ENCODE measurements at regions not wholly inside any gene's neighbourhood (a gene's known extent, or its start where the extent isn't known, plus 50 kb on each side); places are given as distances from the start of the nearest gene placed in this dataset.

- Histone ChIP-seq H3K27ac (no peak overlapping the region), H3K4me1 (no peaks in the 10 kb centered on the region), H3K4me3 (no peak overlapping the region), H3K9me3 (no peaks in the 10 kb centered on the region), H3K36me3 (replicated peaks in 1 of 2; ENCODE audit: insufficient read depth in 1 of 2, low read depth in 2 of 2) (no peaks in the 10 kb centered on the region), H3K27me3 (no peaks in the 10 kb centered on the region)
- DNase-seq (no peak), ATAC-seq (no peak)
- intact Hi-C loops (cut with DNase I), result no loop called here
- WGBS, 2 donors, result 66% methylated on average over 7 of the region's 7 CpGs
- TF ChIP-seq, protein P1, sequence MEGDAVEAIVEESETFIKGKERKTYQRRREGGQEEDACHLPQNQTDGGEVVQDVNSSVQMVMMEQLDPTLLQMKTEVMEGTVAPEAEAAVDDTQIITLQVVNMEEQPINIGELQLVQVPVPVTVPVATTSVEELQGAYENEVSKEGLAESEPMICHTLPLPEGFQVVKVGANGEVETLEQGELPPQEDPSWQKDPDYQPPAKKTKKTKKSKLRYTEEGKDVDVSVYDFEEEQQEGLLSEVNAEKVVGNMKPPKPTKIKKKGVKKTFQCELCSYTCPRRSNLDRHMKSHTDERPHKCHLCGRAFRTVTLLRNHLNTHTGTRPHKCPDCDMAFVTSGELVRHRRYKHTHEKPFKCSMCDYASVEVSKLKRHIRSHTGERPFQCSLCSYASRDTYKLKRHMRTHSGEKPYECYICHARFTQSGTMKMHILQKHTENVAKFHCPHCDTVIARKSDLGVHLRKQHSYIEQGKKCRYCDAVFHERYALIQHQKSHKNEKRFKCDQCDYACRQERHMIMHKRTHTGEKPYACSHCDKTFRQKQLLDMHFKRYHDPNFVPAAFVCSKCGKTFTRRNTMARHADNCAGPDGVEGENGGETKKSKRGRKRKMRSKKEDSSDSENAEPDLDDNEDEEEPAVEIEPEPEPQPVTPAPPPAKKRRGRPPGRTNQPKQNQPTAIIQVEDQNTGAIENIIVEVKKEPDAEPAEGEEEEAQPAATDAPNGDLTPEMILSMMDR (IDR thresholded peaks at IDR 0.05), result no peak
- no peak for TF ChIP-seq POLR2A (IDR thresholded peaks at IDR 0.05)
Measured at GRCh38 chr5:2611659-2612058, 139.8 kb downstream of the IRX2 start.

DNA sequence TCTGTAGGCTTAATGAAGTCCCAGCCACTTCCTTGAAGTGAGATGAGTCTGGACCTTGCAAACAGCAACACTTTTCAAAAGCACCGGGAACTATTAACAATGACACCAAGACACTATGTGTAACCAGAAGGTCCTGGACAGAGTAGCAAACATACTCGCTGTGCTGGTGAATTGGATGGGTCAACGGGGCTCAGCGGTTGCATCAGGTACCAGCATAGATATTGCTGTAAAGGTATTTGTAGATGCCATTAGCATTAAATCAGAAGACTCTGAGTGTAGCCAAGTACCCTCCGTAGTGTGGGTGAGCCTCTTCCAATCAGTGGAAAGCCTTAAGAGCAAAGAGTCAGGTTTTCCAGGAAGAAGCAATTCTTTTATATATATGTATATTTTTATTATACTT is 140.5 kb downstream of the IRX2 start:
- WGBS, 2 donors, result 70 to 71% methylated on average over 5 of the region's 5 CpGs
- intact Hi-C loops (cut with DNase I), result no loop called here
- H3K27ac ChIP-seq, result no peak overlapping the region
- H3K4me3 ChIP-seq, result no peak overlapping the region
- DNase-seq (no peak), ATAC-seq (no peak)
- H3K27me3 ChIP-seq, result no peaks in the 10 kb centered on the region
- H3K9me3 ChIP-seq, result no peaks in the 10 kb centered on the region
- H3K4me1 ChIP-seq, result no peaks in the 10 kb centered on the region
- no peaks in the 10 kb centered on the region for H3K36me3 ChIP-seq (replicated peaks in 1 of 2; ENCODE audit: insufficient read depth in 1 of 2, low read depth in 2 of 2)
- TF ChIP-seq, protein P1 (IDR thresholded peaks at IDR 0.05), result no peak
- TF ChIP-seq POLR2A (IDR thresholded peaks at IDR 0.05), result no peak

DNA sequence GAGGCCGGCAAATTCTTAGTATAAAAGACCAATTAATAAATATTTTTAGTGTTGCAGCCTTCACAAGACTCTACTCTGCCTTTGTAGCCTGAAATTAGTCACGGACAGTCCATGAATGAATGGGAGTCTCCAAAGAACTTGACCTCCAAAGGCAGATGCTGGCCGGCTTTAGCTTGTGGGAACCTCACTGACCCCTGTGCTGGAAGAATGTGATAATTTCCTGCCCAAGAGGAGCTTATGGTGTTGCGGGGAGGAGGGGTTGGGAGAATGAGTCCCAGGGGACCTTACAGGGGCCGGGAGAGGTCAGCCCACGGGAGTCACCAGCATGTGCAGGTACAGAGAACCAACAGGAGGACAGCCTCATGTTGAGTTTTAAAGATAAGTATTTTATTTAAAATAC is 143.1 kb downstream of the IRX2 start:
- no peaks in the 10 kb centered on the region for H3K36me3 ChIP-seq (replicated peaks in 1 of 2; ENCODE audit: insufficient read depth in 1 of 2, low read depth in 2 of 2)
- H3K4me1 ChIP-seq, result no peaks in the 10 kb centered on the region
- TF ChIP-seq, protein P1 (IDR thresholded peaks at IDR 0.05), result no peak
- DNase-seq, result no peak
- no peak overlapping the region for H3K27ac ChIP-seq
- WGBS, 2 donors, result 50 to 52% methylated on average over 6 of the region's 6 CpGs
- no peak overlapping the region for H3K4me3 ChIP-seq
- no peaks in the 10 kb centered on the region for H3K9me3 ChIP-seq
- ATAC-seq, result no peak
- intact Hi-C loops (cut with DNase I), result no loop called here
- no peaks in the 10 kb centered on the region for H3K27me3 ChIP-seq

DNA sequence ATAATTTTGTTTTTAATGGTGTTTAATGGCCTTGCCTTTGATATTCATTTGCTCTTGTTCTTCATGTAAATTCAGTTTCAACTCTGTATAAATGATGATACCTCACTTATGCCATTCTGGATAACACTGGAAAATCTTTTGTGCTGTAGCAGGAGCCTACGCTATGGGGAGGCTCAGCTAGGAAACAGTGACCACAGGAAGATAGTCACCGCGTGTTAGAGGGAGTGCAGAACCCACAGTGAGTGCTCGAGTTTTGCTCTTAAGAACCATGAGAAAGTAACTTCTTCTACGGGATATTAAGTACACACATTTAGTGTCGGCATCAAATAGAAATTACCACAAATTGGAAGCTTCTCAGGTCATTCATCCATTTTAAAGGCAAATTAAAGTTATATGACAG is 143.9 kb downstream of the IRX2 start:
- Histone ChIP-seq H3K4me1 (no peaks in the 10 kb centered on the region), H3K27ac (no peak overlapping the region), H3K27me3 (no peaks in the 10 kb centered on the region), H3K4me3 (no peak overlapping the region), H3K9me3 (no peaks in the 10 kb centered on the region), H3K36me3 (replicated peaks in 1 of 2; ENCODE audit: insufficient read depth in 1 of 2, low read depth in 2 of 2) (no peaks in the 10 kb centered on the region)
- ATAC-seq, result no peak
- TF ChIP-seq, protein P1 (IDR thresholded peaks at IDR 0.05), result no peak
- TF ChIP-seq POLR2A (IDR thresholded peaks at IDR 0.05), result no peak
- 56 to 63% methylated on average over 6 of the region's 6 CpGs for whole genome bisulfite sequencing, 2 donors
- DNase-seq, result no peak
- intact Hi-C loops (cut with DNase I), result no loop called here

DNA sequence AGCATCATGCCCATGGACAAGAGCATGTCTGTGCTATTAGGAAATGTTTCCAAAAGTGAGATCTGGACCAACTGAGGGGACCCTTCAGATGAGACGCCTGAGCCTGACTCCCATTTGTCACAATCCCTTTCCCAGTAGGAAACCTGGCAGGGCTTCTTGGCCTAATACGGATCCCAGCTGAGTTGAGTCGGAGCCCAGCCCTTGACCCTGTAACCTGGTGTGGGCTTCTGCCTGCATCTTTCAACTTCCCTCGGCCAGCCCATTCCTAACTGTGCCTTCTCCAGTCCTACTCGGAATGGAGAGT is 148.3 kb downstream of the IRX2 start:
- Histone ChIP-seq H3K36me3 (replicated peaks in 1 of 2; ENCODE audit: insufficient read depth in 1 of 2, low read depth in 2 of 2) (no peaks in the 10 kb centered on the region), H3K9me3 (no peaks in the 10 kb centered on the region), H3K4me3 (no peak overlapping the region), H3K27ac (no peak overlapping the region), H3K4me1 (no peaks in the 10 kb centered on the region), H3K27me3 (no peaks in the 10 kb centered on the region)
- WGBS, 2 donors, result 45 to 54% methylated on average over 4 to 5 of the region's 5 CpGs
- ATAC-seq (no peak), DNase-seq (no peak)
- TF ChIP-seq, protein P1 (IDR thresholded peaks at IDR 0.05), result no peak
- no peak for TF ChIP-seq POLR2A (IDR thresholded peaks at IDR 0.05)
- intact Hi-C loops (cut with DNase I), result no loop called here

All from body of pancreas (tissue), 4 donors.